K562 (cell line): ENCODE measurements at regions not wholly inside any gene's neighbourhood (a gene's known extent, or its start where the extent isn't known, plus 50 kb on each side); places are given as distances from the start of the nearest gene placed in this dataset.

ENCODE experiments used
- BRF2 ChIP-seq: IDR thresholded peaks from 3 replicates; pipeline ENCODE4 v1.6.1; 2011; ENCODE audit warnings: borderline replicate concordance, mild to moderate bottlenecking; ENCODE audit not compliant: insufficient read length, insufficient read depth
- HNRNPH1 ChIP-seq: fragments of 200-400 bp; formaldehyde crosslinking; optimal IDR thresholded peaks from 2 replicates; pipeline ENCODE3; 2017; ENCODE audit warnings: low read depth, mild to moderate bottlenecking, low read length, moderate library complexity
- POLR2AphosphoS5 ChIP-seq: IDR thresholded peaks from 2 replicates; pipeline ENCODE4 v1.6.1; 2011; ENCODE audit warnings: mild to moderate bottlenecking, low read depth, low read length, moderate library complexity; ENCODE audit not compliant: control insufficient read depth, insufficient read depth
- ZNF140 ChIP-seq: fragments of 250-450 bp; sonication (Bioruptor Pico); IDR thresholded peaks from 2 replicates; pipeline ENCODE4 v1.8.0; 2021; ENCODE audit warnings: moderate library complexity, mild to moderate bottlenecking, inconsistent platforms

GRCh38 chrX:83588409-83588808 is 80.3 kb downstream of the POU3F4 start:
- TF ChIP-seq BRF2, result no peak
- no peak for TF ChIP-seq ZNF140 (CRISPR knock-in tag)
- TF ChIP-seq POLR2AphosphoS5, result no peak
- no peak for TF ChIP-seq HNRNPH1
